ENCODE measurements at regions not wholly inside any gene's neighbourhood (a gene's known extent, or its start where the extent isn't known, plus 50 kb on each side); places are given as distances from the start of the nearest gene placed in this dataset.

- TF ChIP-seq RAD21 (CRISPR knock-in tag; conservative IDR thresholded peaks at IDR 0.05 in 1 of 2, IDR thresholded peaks at IDR 0.05 in 1 of 2) (no peak), MECOM (CRISPR knock-in tag; IDR thresholded peaks at IDR 0.05) (no peak), POLR2A (conservative IDR thresholded peaks at IDR 0.05) (no peak), RBM15 (IDR thresholded peaks at IDR 0.05; ENCODE audit: insufficient read depth, low read length) (no peak), ZFP36 (IDR thresholded peaks at IDR 0.05; ENCODE audit: low read depth, low read length, partially characterized antibody) (no peak), FOXM1 (IDR thresholded peaks at IDR 0.05; ENCODE audit: low read depth) (no peak), FOXM1 (CRISPR knock-in tag; IDR thresholded peaks at IDR 0.05; ENCODE audit: low read depth) (no peak), TBL1XR1 (IDR thresholded peaks at IDR 0.05; ENCODE audit: low read length in 2 of 2) (no peak), USF1 (CRISPR knock-in tag; IDR thresholded peaks at IDR 0.05) (no peak), ARID4B (CRISPR knock-in tag; IDR thresholded peaks at IDR 0.05) (no peak), NFYB (IDR thresholded peaks at IDR 0.05; ENCODE audit: extremely low read depth, insufficient read length) (no peak), ZHX1 (conservative IDR thresholded peaks at IDR 0.05; ENCODE audit: low read length) (no peak)
Measured at GRCh38 chr3:162443376-162443775, 946.8 kb downstream of the OTOL1 start.
